ENCODE measurements at regions not wholly inside any gene's neighbourhood (a gene's known extent, or its start where the extent isn't known, plus 50 kb on each side); places are given as distances from the start of the nearest gene placed in this dataset.

- TF ChIP-seq CTCF (IDR thresholded peaks at IDR 0.05) = no peak
- no peak for TF ChIP-seq POLR2A (IDR thresholded peaks at IDR 0.05)
Measured at GRCh38 chr2:187224989-187225388, 223.1 kb downstream of the CALCRL start.

All from body of pancreas (tissue), 4 donors.